HEK293 (cell line): ENCODE measurements at regions not wholly inside any gene's neighbourhood (a gene's known extent, or its start where the extent isn't known, plus 50 kb on each side); places are given as distances from the start of the nearest gene placed in this dataset.

Experiments
- CTCF ChIA-PET: fragments of 350-600 bp; formaldehyde crosslinking; extraction: SDS; loops from one replicate; lab custom pipeline; 2021; ENCODE audit warnings: antibody characterized with exemption; lab: Yijun Ruan, JAX
- POLR2A ChIA-PET: fragments of 300-600 bp; formaldehyde crosslinking; extraction: SDS; loops from one replicate; lab custom pipeline; 2020; ENCODE audit warnings: antibody characterized with exemption, inconsistent platforms; lab: Yijun Ruan, JAX
- H3K27ac ChIP-seq: fragments of 200-500 bp; sonication (Bioruptor generic); 2 replicates; pipeline ENCODE4 v1.5.1; 2014; ENCODE audit warnings: low read depth, low read length, control low read depth, inconsistent platforms; ENCODE audit errors: extremely low read depth
- H3K36me3 ChIP-seq, 2 experiments: fragments of 200-500 bp in 1 of 2; sonication (Bioruptor generic) in 1 of 2; 1 replicate in 1 of 2; 2 replicates in 1 of 2; pipeline ENCODE4 v1.5.1; 2014 to 2017; ENCODE audit warnings: inconsistent platforms in 2 of 2, low read length in 2 of 2; ENCODE audit not compliant: control insufficient read depth in 2 of 2, insufficient read depth in 1 of 2
- H3K4me1 ChIP-seq: fragments of 200-500 bp; sonication (Bioruptor generic); 2 replicates; pipeline ENCODE4 v1.5.1; 2014; ENCODE audit warnings: mild to moderate bottlenecking, low read length, inconsistent platforms; ENCODE audit not compliant: control insufficient read depth, insufficient read depth
- H3K4me3 ChIP-seq: 2 replicates; pipeline ENCODE4 v1.5.1; 2011; ENCODE audit warnings: low read depth, mild to moderate bottlenecking, control low read depth, low read length, moderate library complexity
- H3K9me3 ChIP-seq: fragments of 200-500 bp; sonication (Bioruptor generic); 2 replicates; pipeline ENCODE4 v1.5.1; 2014; ENCODE audit warnings: low read depth, low read length, inconsistent platforms; ENCODE audit not compliant: control insufficient read depth, insufficient read depth
- BCL11A ChIP-seq: fragments of 450-650 bp; formaldehyde crosslinking; IDR thresholded peaks from 2 replicates; pipeline ENCODE4 v1.5.1; 2016; ENCODE audit warnings: low read depth, missing biosample characterization, missing genetic modification characterization
- HOXC10 ChIP-seq: sonication (generic); formaldehyde crosslinking; IDR thresholded peaks from 2 replicates; pipeline ENCODE4 v1.8.1; 2023; ENCODE audit warnings: mild to moderate bottlenecking, missing genetic modification reagents
- KLF9 ChIP-seq: fragments of 450-650 bp; formaldehyde crosslinking; IDR thresholded peaks from 2 replicates; pipeline ENCODE4 v1.5.1; 2016; ENCODE audit warnings: missing biosample characterization, missing genetic modification characterization, low read depth
- PRDM1 ChIP-seq: fragments of 450-650 bp; formaldehyde crosslinking; IDR thresholded peaks from 2 replicates; pipeline ENCODE4; 2016; ENCODE audit warnings: missing biosample characterization, missing genetic modification characterization
- TSHZ1 ChIP-seq: fragments of 450-650 bp; formaldehyde crosslinking; IDR thresholded peaks from 2 replicates; pipeline ENCODE4 v1.5.1; 2016; ENCODE audit warnings: missing biosample characterization, missing genetic modification characterization, borderline replicate concordance
- ZBTB1 ChIP-seq: fragments of 450-650 bp; formaldehyde crosslinking; IDR thresholded peaks from 2 replicates; pipeline ENCODE4 v1.5.1; 2016; ENCODE audit warnings: missing biosample characterization, missing genetic modification characterization
- ZNF146 ChIP-seq: fragments of 450-650 bp; formaldehyde crosslinking; IDR thresholded peaks from 2 replicates; pipeline ENCODE4 v1.5.1; 2016; ENCODE audit warnings: missing biosample characterization, missing genetic modification characterization
- ZNF24 ChIP-seq: fragments of 450-650 bp; formaldehyde crosslinking; IDR thresholded peaks from 2 replicates; pipeline ENCODE4 v1.5.1; 2016; ENCODE audit warnings: missing biosample characterization, missing genetic modification characterization
- ZNF26 ChIP-seq: fragments of 450-650 bp; formaldehyde crosslinking; IDR thresholded peaks from 2 replicates; pipeline ENCODE4 v1.5.1; 2016; ENCODE audit warnings: missing biosample characterization, missing genetic modification characterization
- ZNF394 ChIP-seq: fragments of 450-650 bp; formaldehyde crosslinking; IDR thresholded peaks from 2 replicates; pipeline ENCODE4 v1.5.1; 2016; ENCODE audit warnings: missing biosample characterization, missing genetic modification characterization, mild to moderate bottlenecking, moderate library complexity, borderline replicate concordance
- ZNF621 ChIP-seq: fragments of 450-650 bp; formaldehyde crosslinking; IDR thresholded peaks from 2 replicates; pipeline ENCODE4 v1.5.1; 2017; ENCODE audit warnings: missing biosample characterization, missing genetic modification characterization
- ZNF658 ChIP-seq: fragments of 450-650 bp; formaldehyde crosslinking; IDR thresholded peaks from 2 replicates; pipeline ENCODE4; 2016; ENCODE audit warnings: missing biosample characterization, missing genetic modification characterization
- ZNF670 ChIP-seq: fragments of 450-650 bp; formaldehyde crosslinking; IDR thresholded peaks from 2 replicates; pipeline ENCODE4 v1.5.1; 2016; ENCODE audit warnings: missing biosample characterization, missing genetic modification characterization, low read depth
- ZNF76 ChIP-seq: fragments of 450-650 bp; formaldehyde crosslinking; IDR thresholded peaks from 2 replicates; pipeline ENCODE4; 2016; ENCODE audit warnings: low read depth, missing biosample characterization, missing genetic modification characterization, borderline replicate concordance
- ZSCAN30 ChIP-seq: fragments of 450-650 bp; IDR thresholded peaks from 2 replicates; pipeline ENCODE4 v1.5.1; 2018; ENCODE audit warnings: missing biosample characterization, mild to moderate bottlenecking, missing genetic modification characterization, moderate library complexity

- TF ChIP-seq ZNF26 (tag by site-specific recombination): no peak
- no peak for TF ChIP-seq ZBTB1 (tag by site-specific recombination)
- no peak for TF ChIP-seq ZNF394 (tag by site-specific recombination)
- no peak for TF ChIP-seq PRDM1 (tag by site-specific recombination)
- no peak for TF ChIP-seq ZNF146 (tag by site-specific recombination)
- no peak for TF ChIP-seq TSHZ1 (tag by site-specific recombination)
- no peak for TF ChIP-seq KLF9 (tag by site-specific recombination)
- TF ChIP-seq ZNF658 (tag by site-specific recombination): no peak
- TF ChIP-seq ZNF670 (tag by site-specific recombination): no peak
- no peak for TF ChIP-seq ZSCAN30 (tag by site-specific recombination)
- no peak for TF ChIP-seq ZNF24 (tag by site-specific recombination)
- no peak for TF ChIP-seq BCL11A (tag by site-specific recombination)
- TF ChIP-seq ZNF76 (tag by site-specific recombination): no peak
- ChIA-PET CTCF (interaction anchor here (0.6 to 2.5 kb wide), 4 partner anchors 15 to 185 kb away, joined by 3 to 17 read pairs (median 5); no protein-coding TSS in a partner anchor), POLR2A (interaction anchor here (1.0 kb wide), 1 partner anchor 18 kb away, joined by 3 read pairs; no protein-coding TSS in a partner anchor)
- Histone ChIP-seq H3K36me3 (no peaks in the 10 kb centered on the region), H3K9me3 (no peaks in the 10 kb centered on the region), H3K4me3 (no peak overlapping the region), H3K4me1 (0 out of 2 replicates have a peak, but pooled peaks cover 2% of the 10 kb centered on the region), H3K27ac (no peak overlapping the region)
Measured at GRCh38 chr1:229130028-229130668, 140.8 kb upstream of the RAB4A start.

GRCh38 chr1:229131243-229132105 lies 139.4 kb upstream of the RAB4A start:
- H3K27ac ChIP-seq: no peak overlapping the region
- H3K4me3 ChIP-seq: no peak overlapping the region
- POLR2A ChIA-PET: no interaction called here
- no peak for TF ChIP-seq HOXC10 (CRISPR knock-in tag)
- TF ChIP-seq ZNF621: 0 out of 2 replicates have a peak, but pooled peaks have one; percentile 40
- 0 out of 2 replicates have a peak, but pooled peaks cover 2% of the 10 kb centered on the region for H3K4me1 ChIP-seq
- CTCF ChIA-PET: interaction anchor here (0.5 to 0.9 kb wide), 2 partner anchors 275 to 645 kb away, joined by 3 read pairs; no protein-coding TSS in a partner anchor
- H3K9me3 ChIP-seq: no peaks in the 10 kb centered on the region
- no peaks in the 10 kb centered on the region for H3K36me3 ChIP-seq
